PC-3 (cell line): ENCODE measurements at regions not wholly inside any gene's neighbourhood (a gene's known extent, or its start where the extent isn't known, plus 50 kb on each side); places are given as distances from the start of the nearest gene placed in this dataset.

Experiments used
- EZH2 ChIP-seq: fragments of 300-600 bp; sonication (generic); IDR thresholded peaks from one replicate; pipeline ENCODE4 v1.6.1; 2017; ENCODE audit warnings: antibody characterized with exemption, mild to moderate bottlenecking, low read length; ENCODE audit not compliant: unreplicated experiment
- EZH2phosphoT487 ChIP-seq: fragments of 300-600 bp; sonication (generic); IDR thresholded peaks from 2 replicates; pipeline ENCODE4 v1.6.1; 2018; ENCODE audit warnings: mild to moderate bottlenecking, antibody characterized with exemption, low read length, borderline replicate concordance
- TF ChIP-seq, protein P1 (sequence below): fragments of 300-600 bp; sonication (generic); conservative IDR thresholded peaks from 2 replicates; pipeline ENCODE4 v1.5.1; 2017; ENCODE audit warnings: antibody characterized with exemption, low read depth, mild to moderate bottlenecking, low read length

DNA sequence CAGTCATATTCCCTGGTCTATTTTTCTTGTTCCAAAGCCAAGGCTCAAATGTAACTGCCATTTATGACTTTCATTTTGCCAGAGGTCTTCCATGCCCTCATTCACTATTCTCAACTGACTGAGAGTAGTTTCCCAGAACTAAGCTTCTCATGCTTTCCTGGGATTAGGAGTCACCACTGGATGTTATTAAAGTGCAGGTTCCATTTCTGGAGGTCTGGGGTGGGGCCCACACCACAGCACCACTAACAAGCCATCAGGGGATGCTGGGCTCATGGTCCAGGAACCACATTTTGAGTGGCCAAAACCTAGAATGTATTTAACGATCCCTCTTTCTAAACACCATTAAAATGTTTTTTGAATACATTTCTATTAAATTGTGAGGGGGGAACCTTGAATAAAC lies 677.6 kb downstream of the SEMA5A start:
- TF ChIP-seq, protein P1, sequence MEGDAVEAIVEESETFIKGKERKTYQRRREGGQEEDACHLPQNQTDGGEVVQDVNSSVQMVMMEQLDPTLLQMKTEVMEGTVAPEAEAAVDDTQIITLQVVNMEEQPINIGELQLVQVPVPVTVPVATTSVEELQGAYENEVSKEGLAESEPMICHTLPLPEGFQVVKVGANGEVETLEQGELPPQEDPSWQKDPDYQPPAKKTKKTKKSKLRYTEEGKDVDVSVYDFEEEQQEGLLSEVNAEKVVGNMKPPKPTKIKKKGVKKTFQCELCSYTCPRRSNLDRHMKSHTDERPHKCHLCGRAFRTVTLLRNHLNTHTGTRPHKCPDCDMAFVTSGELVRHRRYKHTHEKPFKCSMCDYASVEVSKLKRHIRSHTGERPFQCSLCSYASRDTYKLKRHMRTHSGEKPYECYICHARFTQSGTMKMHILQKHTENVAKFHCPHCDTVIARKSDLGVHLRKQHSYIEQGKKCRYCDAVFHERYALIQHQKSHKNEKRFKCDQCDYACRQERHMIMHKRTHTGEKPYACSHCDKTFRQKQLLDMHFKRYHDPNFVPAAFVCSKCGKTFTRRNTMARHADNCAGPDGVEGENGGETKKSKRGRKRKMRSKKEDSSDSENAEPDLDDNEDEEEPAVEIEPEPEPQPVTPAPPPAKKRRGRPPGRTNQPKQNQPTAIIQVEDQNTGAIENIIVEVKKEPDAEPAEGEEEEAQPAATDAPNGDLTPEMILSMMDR, result no peak
- no peak for TF ChIP-seq EZH2phosphoT487
- TF ChIP-seq EZH2, result no peak
